ENCODE measurements at regions not wholly inside any gene's neighbourhood (a gene's known extent, or its start where the extent isn't known, plus 50 kb on each side); places are given as distances from the start of the nearest gene placed in this dataset.
A peak's percentile ranks its signal among the peaks of the same experiment; 100 is the strongest.

GRCh38 chr21:21929226-21929625 lies 931.0 kb downstream of the NCAM2 start:
- Mint-ChIP-seq H3K27ac (ENCODE audit: unreplicated experiment) (no peak overlapping the region), H3K9me3 (ENCODE audit: unreplicated experiment) (no peaks in the 10 kb centered on the region), H3K36me3 (ENCODE audit: low read depth, unreplicated experiment) (no peaks in the 10 kb centered on the region), H3K4me3 (ENCODE audit: unreplicated experiment) (no peak overlapping the region), H3K4me1 (ENCODE audit: low read depth, unreplicated experiment) (no peaks in the 10 kb centered on the region), H3K27me3 (ENCODE audit: low read depth, unreplicated experiment) (no peaks in the 10 kb centered on the region)
- no peak for FAIRE-seq
- DNase-seq (ENCODE audit: low read depth): no peak
- no peaks in the 10 kb centered on the region for H4K20me1 ChIP-seq (ENCODE audit: insufficient read depth, low read length)
- H3K4me2 ChIP-seq (ENCODE audit: low read length): no peak overlapping the region
- no peak overlapping the region for H3K9ac ChIP-seq (ENCODE audit: low read length)
- no peaks in the 10 kb centered on the region for H3K79me2 ChIP-seq (ENCODE audit: insufficient read depth, low read length)
- H3K9me3 ChIP-seq (ENCODE audit: insufficient read depth, low read depth, low read length): no peaks in the 10 kb centered on the region
- no peaks in the 10 kb centered on the region for H3K36me3 ChIP-seq (ENCODE audit: insufficient read depth, low read length)
- no peak overlapping the region for H3K4me3 ChIP-seq (ENCODE audit: insufficient read depth, low read depth, low read length)
- no peak overlapping the region for H3K27ac ChIP-seq (ENCODE audit: low read depth, low read length)
- no peak for TF ChIP-seq CTCF (IDR thresholded peaks at IDR 0.05; ENCODE audit: insufficient read depth, low read depth, low read length)
- no peak for TF ChIP-seq EZH2 (IDR thresholded peaks at IDR 0.05; ENCODE audit: insufficient read depth, low read length)
- H3K27me3 ChIP-seq (ENCODE audit: insufficient read depth, low read length): no peaks in the 10 kb centered on the region
- no peak overlapping the region for H2AFZ ChIP-seq (ENCODE audit: low read depth, low read length)
- H3K4me1 ChIP-seq (ENCODE audit: insufficient read depth, low read length): no peaks in the 10 kb centered on the region

- Mint-ChIP-seq H3K4me3 (ENCODE audit: unreplicated experiment) (no peak overlapping the region), H3K4me1 (ENCODE audit: low read depth, unreplicated experiment) (no peaks in the 10 kb centered on the region), H3K27me3 (ENCODE audit: low read depth, unreplicated experiment) (no peaks in the 10 kb centered on the region), H3K9me3 (ENCODE audit: unreplicated experiment) (no peaks in the 10 kb centered on the region), H3K27ac (ENCODE audit: unreplicated experiment) (no peak overlapping the region), H3K36me3 (ENCODE audit: low read depth, unreplicated experiment) (no peaks in the 10 kb centered on the region)
- Histone ChIP-seq H3K79me2 (ENCODE audit: insufficient read depth, low read length) (no peaks in the 10 kb centered on the region), H3K36me3 (ENCODE audit: insufficient read depth, low read length) (no peaks in the 10 kb centered on the region), H3K27ac (ENCODE audit: low read depth, low read length) (no peak overlapping the region), H3K27me3 (ENCODE audit: insufficient read depth, low read length) (no peaks in the 10 kb centered on the region), H3K9me3 (ENCODE audit: insufficient read depth, low read depth, low read length) (no peaks in the 10 kb centered on the region), H4K20me1 (ENCODE audit: insufficient read depth, low read length) (no peaks in the 10 kb centered on the region), H3K9ac (ENCODE audit: low read length) (no peak overlapping the region), H3K4me2 (ENCODE audit: low read length) (no peak overlapping the region), H2AFZ (ENCODE audit: low read depth, low read length) (no peak overlapping the region), H3K4me3 (ENCODE audit: insufficient read depth, low read depth, low read length) (no peak overlapping the region), H3K4me1 (ENCODE audit: insufficient read depth, low read length) (no peaks in the 10 kb centered on the region)
- TF ChIP-seq CTCF (IDR thresholded peaks at IDR 0.05; ENCODE audit: insufficient read depth, low read depth, low read length): no peak
- FAIRE-seq (no peak), DNase-seq (ENCODE audit: low read depth) (no peak)
Observed at GRCh38 chr21:21929789-21930188, 931.6 kb downstream of the NCAM2 start.

GRCh38 chr21:21952566-21952965 lies 954.4 kb downstream of the NCAM2 start:
- H3K36me3 Mint-ChIP-seq (ENCODE audit: low read depth, unreplicated experiment): no peaks in the 10 kb centered on the region
- Histone ChIP-seq H3K4me1 (ENCODE audit: insufficient read depth, low read length) (no peaks in the 10 kb centered on the region), H3K9me3 (ENCODE audit: insufficient read depth, low read depth, low read length) (no peaks in the 10 kb centered on the region), H4K20me1 (ENCODE audit: insufficient read depth, low read length) (no peaks in the 10 kb centered on the region), H2AFZ (ENCODE audit: low read depth, low read length) (no peak overlapping the region), H3K27ac (ENCODE audit: low read depth, low read length) (no peak overlapping the region), H3K79me2 (ENCODE audit: insufficient read depth, low read length) (no peaks in the 10 kb centered on the region), H3K36me3 (ENCODE audit: insufficient read depth, low read length) (no peaks in the 10 kb centered on the region), H3K27me3 (ENCODE audit: insufficient read depth, low read length) (no peaks in the 10 kb centered on the region), H3K4me2 (ENCODE audit: low read length) (no peak overlapping the region), H3K9ac (ENCODE audit: low read length) (no peak overlapping the region), H3K4me3 (ENCODE audit: insufficient read depth, low read depth, low read length) (no peak overlapping the region)
- no peak for DNase-seq (ENCODE audit: low read depth)
- H3K4me3 Mint-ChIP-seq (ENCODE audit: unreplicated experiment): no peak overlapping the region
- H3K27me3 Mint-ChIP-seq (ENCODE audit: low read depth, unreplicated experiment): no peaks in the 10 kb centered on the region
- no peaks in the 10 kb centered on the region for H3K4me1 Mint-ChIP-seq (ENCODE audit: low read depth, unreplicated experiment)
- no peak for FAIRE-seq
- TF ChIP-seq EZH2 (IDR thresholded peaks at IDR 0.05; ENCODE audit: insufficient read depth, low read length) (no peak), CTCF (IDR thresholded peaks at IDR 0.05; ENCODE audit: insufficient read depth, low read depth, low read length) (no peak)
- H3K27ac Mint-ChIP-seq (ENCODE audit: unreplicated experiment): peak overlapping the region; percentile 12
- H3K9me3 Mint-ChIP-seq (ENCODE audit: unreplicated experiment): no peaks in the 10 kb centered on the region

All from astrocyte (in vitro differentiated cells and primary cell).